Fibroblast of lung (primary cell): ENCODE measurements at regions not wholly inside any gene's neighbourhood (a gene's known extent, or its start where the extent isn't known, plus 50 kb on each side); places are given as distances from the start of the nearest gene placed in this dataset.

Experiments
- DNase-seq, 2 donors: peaks; one replicate each; pipeline versions ENCODE4 v3.0.0 to v3.0.0-alpha.2; 2010; ENCODE audit warnings: low read depth in 2 of 2
- H2AFZ ChIP-seq: 2 replicates; pipeline ENCODE4 v1.5.1; 2012; ENCODE audit warnings: low read length, control low read depth, inconsistent platforms
- H3K27ac ChIP-seq: 2 replicates; pipeline ENCODE4 v1.5.1; 2011; ENCODE audit warnings: low read length, control low read depth; ENCODE audit not compliant: insufficient read depth
- H3K27me3 ChIP-seq: 2 replicates; pipeline ENCODE4 v1.5.1; 2011; ENCODE audit warnings: mild to moderate bottlenecking, low read length; ENCODE audit not compliant: control insufficient read depth, insufficient read depth
- H3K36me3 ChIP-seq: 2 replicates; pipeline ENCODE4 v1.5.1; 2011; ENCODE audit warnings: low read length; ENCODE audit not compliant: control insufficient read depth, insufficient read depth
- H3K4me1 ChIP-seq: 2 replicates; pipeline ENCODE4 v1.5.1; 2011; ENCODE audit warnings: low read length; ENCODE audit not compliant: control insufficient read depth, insufficient read depth; ENCODE audit errors: extremely low read depth
- H3K4me2 ChIP-seq: 2 replicates; pipeline ENCODE4 v1.5.1; 2011; ENCODE audit warnings: low read length, control low read depth; ENCODE audit not compliant: insufficient read depth; ENCODE audit errors: extremely low read depth
- H3K4me3 ChIP-seq, 4 experiments: fragments of 200-600 bp in 1 of 4; sonication (generic) in 1 of 4; replicated peaks in 1 of 4; 2 replicates each; pipeline ENCODE4 v1.5.1; 2011 to 2016; ENCODE audit warnings: low read length in 4 of 4, low read depth in 3 of 4, mild to moderate bottlenecking in 3 of 4, control low read depth in 2 of 4, inconsistent platforms in 1 of 4, mixed read lengths in 1 of 4; ENCODE audit not compliant: insufficient read depth in 1 of 4; ENCODE audit errors: control extremely low read depth in 1 of 4
- H3K79me2 ChIP-seq: 2 replicates; pipeline ENCODE4 v1.5.1; 2012; ENCODE audit warnings: mild to moderate bottlenecking, low read length, inconsistent platforms; ENCODE audit not compliant: control insufficient read depth, insufficient read depth
- H3K9ac ChIP-seq: 2 replicates; pipeline ENCODE4 v1.5.1; 2011; ENCODE audit warnings: mild to moderate bottlenecking, low read length, control low read depth; ENCODE audit not compliant: insufficient read depth
- H3K9me3 ChIP-seq: 2 replicates; pipeline ENCODE4 v1.5.1; 2012; ENCODE audit warnings: low read depth, low read length; ENCODE audit not compliant: control insufficient read depth, insufficient read depth
- H4K20me1 ChIP-seq: 2 replicates; pipeline ENCODE4 v1.5.1; 2011; ENCODE audit warnings: low read length; ENCODE audit not compliant: control insufficient read depth, insufficient read depth; ENCODE audit errors: extremely low read depth
- EZH2 ChIP-seq: IDR thresholded peaks from 2 replicates; pipeline ENCODE4 v1.5.1; 2012; ENCODE audit warnings: low read length, control low read depth, mild to moderate bottlenecking; ENCODE audit errors: missing control alignments
- TF ChIP-seq, protein P1 (sequence below), 2 donors: IDR thresholded peaks in 1 of 2; conservative IDR thresholded peaks in 1 of 2; 1 replicate in 1 of 2; 2 replicates in 1 of 2; pipeline ENCODE4 v1.5.1; 2011 to 2012; ENCODE audit warnings: low read length in 2 of 2, control low read depth in 1 of 2, inconsistent platforms in 1 of 2, low read depth in 1 of 2, mild to moderate bottlenecking in 1 of 2

DNA sequence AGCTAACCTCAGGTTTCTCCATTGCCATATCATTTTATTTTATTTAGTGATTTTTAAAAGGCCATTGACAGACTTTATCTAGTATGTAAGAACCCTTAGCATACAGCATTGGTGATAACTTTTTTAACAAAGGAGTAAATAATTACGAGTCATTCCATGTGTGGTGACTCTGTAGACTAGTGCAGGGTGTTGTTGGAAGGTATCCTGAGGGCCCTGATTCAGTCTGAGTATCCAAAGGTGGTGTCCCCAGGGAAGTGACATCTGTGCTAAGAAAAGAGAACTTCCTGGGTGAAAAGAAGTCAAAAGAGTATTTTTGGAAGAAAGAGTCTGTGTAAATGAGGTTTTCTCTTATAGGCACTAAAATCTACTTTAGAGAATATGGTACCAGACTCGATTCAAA, 308.4 kb downstream of the C7orf25 start:
- no peak for TF ChIP-seq EZH2
- TF ChIP-seq, protein P1, sequence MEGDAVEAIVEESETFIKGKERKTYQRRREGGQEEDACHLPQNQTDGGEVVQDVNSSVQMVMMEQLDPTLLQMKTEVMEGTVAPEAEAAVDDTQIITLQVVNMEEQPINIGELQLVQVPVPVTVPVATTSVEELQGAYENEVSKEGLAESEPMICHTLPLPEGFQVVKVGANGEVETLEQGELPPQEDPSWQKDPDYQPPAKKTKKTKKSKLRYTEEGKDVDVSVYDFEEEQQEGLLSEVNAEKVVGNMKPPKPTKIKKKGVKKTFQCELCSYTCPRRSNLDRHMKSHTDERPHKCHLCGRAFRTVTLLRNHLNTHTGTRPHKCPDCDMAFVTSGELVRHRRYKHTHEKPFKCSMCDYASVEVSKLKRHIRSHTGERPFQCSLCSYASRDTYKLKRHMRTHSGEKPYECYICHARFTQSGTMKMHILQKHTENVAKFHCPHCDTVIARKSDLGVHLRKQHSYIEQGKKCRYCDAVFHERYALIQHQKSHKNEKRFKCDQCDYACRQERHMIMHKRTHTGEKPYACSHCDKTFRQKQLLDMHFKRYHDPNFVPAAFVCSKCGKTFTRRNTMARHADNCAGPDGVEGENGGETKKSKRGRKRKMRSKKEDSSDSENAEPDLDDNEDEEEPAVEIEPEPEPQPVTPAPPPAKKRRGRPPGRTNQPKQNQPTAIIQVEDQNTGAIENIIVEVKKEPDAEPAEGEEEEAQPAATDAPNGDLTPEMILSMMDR (conservative IDR thresholded peaks at IDR 0.05 in 1 of 2, IDR thresholded peaks at IDR 0.05 in 1 of 2; ENCODE audit: low read depth in 1 of 2, low read length in 2 of 2), result no peak
- Histone ChIP-seq H3K9me3 (no peaks in the 10 kb centered on the region), H4K20me1 (no peaks in the 10 kb centered on the region), H3K4me3 (no peak overlapping the region), H3K27ac (no peak overlapping the region), H3K79me2 (no peaks in the 10 kb centered on the region), H3K4me2 (no peak overlapping the region), H3K27me3 (no peaks in the 10 kb centered on the region), H2AFZ (no peak overlapping the region), H3K9ac (no peak overlapping the region), H3K4me1 (no peaks in the 10 kb centered on the region), H3K36me3 (no peaks in the 10 kb centered on the region)
- DNase-seq, result no peak

DNA sequence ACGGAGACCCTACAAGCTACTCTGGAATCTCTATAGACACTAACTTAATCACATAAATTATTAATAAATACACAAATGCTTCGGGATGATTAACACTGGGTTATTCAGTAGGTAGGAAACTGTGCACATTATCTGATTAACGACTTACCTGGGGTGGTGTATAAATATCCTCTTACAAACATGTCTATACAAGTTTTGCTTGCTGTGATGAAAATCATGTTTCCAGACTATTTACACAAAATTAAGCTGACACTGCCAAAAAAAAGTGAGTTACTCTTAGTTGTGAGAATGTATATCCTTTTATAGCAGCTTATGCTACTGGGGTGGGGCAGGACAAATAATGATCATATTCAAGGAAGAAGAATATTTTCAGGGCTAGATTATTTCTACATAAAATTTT, 314.6 kb downstream of the C7orf25 start:
- Histone ChIP-seq H2AFZ (no peak overlapping the region), H3K79me2 (no peaks in the 10 kb centered on the region), H3K9me3 (no peaks in the 10 kb centered on the region), H3K4me1 (no peaks in the 10 kb centered on the region), H3K4me3 (no peak overlapping the region), H3K36me3 (no peaks in the 10 kb centered on the region), H3K9ac (no peak overlapping the region), H3K4me2 (no peak overlapping the region), H3K27me3 (no peaks in the 10 kb centered on the region), H4K20me1 (no peaks in the 10 kb centered on the region), H3K27ac (no peak overlapping the region)
- no peak for TF ChIP-seq EZH2
- no peak for DNase-seq

DNA sequence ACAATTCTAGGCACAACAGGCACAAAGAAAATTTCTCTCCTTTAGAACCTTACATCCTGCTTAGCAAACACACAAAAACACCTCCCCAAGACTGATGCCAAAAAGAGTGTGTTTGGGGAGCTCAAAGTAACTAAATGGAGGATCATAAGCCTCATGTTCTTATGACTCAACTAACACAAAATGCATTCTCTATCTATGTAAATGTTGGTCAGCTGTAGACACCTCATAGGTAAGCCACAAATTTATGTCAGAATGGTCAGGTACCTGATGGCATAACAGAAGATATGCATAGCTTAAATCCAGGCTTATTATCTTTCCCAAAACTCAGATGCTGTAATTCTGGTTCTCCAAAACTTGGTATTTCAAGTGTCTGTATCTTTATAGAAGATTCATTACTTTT, 315.1 kb downstream of the C7orf25 start:
- Histone ChIP-seq H3K4me3 (no peak overlapping the region), H3K27ac (no peak overlapping the region), H3K4me2 (no peak overlapping the region), H3K36me3 (no peaks in the 10 kb centered on the region), H3K79me2 (no peaks in the 10 kb centered on the region), H3K9ac (no peak overlapping the region), H3K27me3 (no peaks in the 10 kb centered on the region), H4K20me1 (no peaks in the 10 kb centered on the region), H3K9me3 (no peaks in the 10 kb centered on the region), H2AFZ (no peak overlapping the region), H3K4me1 (no peaks in the 10 kb centered on the region)
- TF ChIP-seq, protein P1 (conservative IDR thresholded peaks at IDR 0.05 in 1 of 2, IDR thresholded peaks at IDR 0.05 in 1 of 2; ENCODE audit: low read depth in 1 of 2, low read length in 2 of 2), result no peak
- no peak for TF ChIP-seq EZH2
- no peak for DNase-seq
